Stimulated activated CD4-positive, alpha-beta T cell treated with anti-CD3 and anti-CD28 coated beads, TNF-alpha, amount 100 ng/mL, for 4 hours (primary cell): ENCODE measurements at regions not wholly inside any gene's neighbourhood (a gene's known extent, or its start where the extent isn't known, plus 50 kb on each side); places are given as distances from the start of the nearest gene placed in this dataset.

ENCODE experiments used
- DNase-seq, 3 experiments: peaks; one replicate each; pipeline ENCODE4 v3.0.0-alpha.2; 2020; ENCODE audit warnings: low read depth in 3 of 3

GRCh38 chr13:73397496-73398305 is 338.9 kb downstream of the KLF5 start:
- DNase-seq: no peak

GRCh38 chr13:73394066-73394465 is 335.3 kb downstream of the KLF5 start:
- no peak for DNase-seq

GRCh38 chr13:73390100-73390499 is 331.3 kb downstream of the KLF5 start:
- DNase-seq: no peak

- no peak for DNase-seq
These were observed 329.8 kb downstream of the KLF5 start for GRCh38 chr13:73388586-73388985.

GRCh38 chr13:73387318-73387717 is 328.5 kb downstream of the KLF5 start:
- DNase-seq: no peak

GRCh38 chr13:73385848-73386247 is 327.0 kb downstream of the KLF5 start:
- no peak for DNase-seq

GRCh38 chr13:73372666-73373627 is 314.1 kb downstream of the KLF5 start:
- DNase-seq: no peak

GRCh38 chr13:73370066-73370465 is 311.3 kb downstream of the KLF5 start:
- DNase-seq: no peak

GRCh38 chr13:73369095-73369494 is 310.3 kb downstream of the KLF5 start:
- DNase-seq: no peak

GRCh38 chr13:73368608-73369007 is 309.8 kb downstream of the KLF5 start:
- DNase-seq: no peak

- DNase-seq: no peak
These were observed 309.1 kb downstream of the KLF5 start for GRCh38 chr13:73367886-73368285.

GRCh38 chr13:73366241-73366640 is 307.4 kb downstream of the KLF5 start:
- no peak for DNase-seq

- DNase-seq: no peak
These were observed 306.9 kb downstream of the KLF5 start for GRCh38 chr13:73365681-73366080.

- DNase-seq: no peak
These were observed 306.4 kb downstream of the KLF5 start for GRCh38 chr13:73365252-73365651.

GRCh38 chr13:73364736-73365135 is 305.9 kb downstream of the KLF5 start:
- DNase-seq: no peak

GRCh38 chr13:73358606-73359095 is 299.8 kb downstream of the KLF5 start:
- no peak for DNase-seq

GRCh38 chr13:73355134-73355533 is 296.3 kb downstream of the KLF5 start:
- DNase-seq: no peak

- DNase-seq: no peak
These were observed 292.9 kb downstream of the KLF5 start for GRCh38 chr13:73351730-73352129.

- no peak for DNase-seq
These were observed 282.9 kb downstream of the KLF5 start for GRCh38 chr13:73341748-73342147.

GRCh38 chr13:73340069-73340468 is 281.3 kb downstream of the KLF5 start:
- no peak for DNase-seq

GRCh38 chr13:73339086-73339485 is 280.3 kb downstream of the KLF5 start:
- no peak for DNase-seq

GRCh38 chr13:73338389-73338788 is 279.6 kb downstream of the KLF5 start:
- no peak for DNase-seq

GRCh38 chr13:73337532-73337931 is 278.7 kb downstream of the KLF5 start:
- DNase-seq: no peak
